ENCODE measurements at regions not wholly inside any gene's neighbourhood (a gene's known extent, or its start where the extent isn't known, plus 50 kb on each side); places are given as distances from the start of the nearest gene placed in this dataset.
A peak's percentile ranks its signal among the peaks of the same experiment; 100 is the strongest.
"Not testable (repeated sequence)": the region's sequence is repeated elsewhere in the genome, so short reads cannot be mapped to it uniquely, and the experiment has no call there.

GRCh38 chr5:66382152-66382551 is 214.0 kb upstream of the MAST4 start:
- no peak for DNase-seq
- Histone ChIP-seq H3K9me3 (ENCODE audit: control insufficient read depth, low read length) (no peaks in the 10 kb centered on the region), H3K4me1 (ENCODE audit: control insufficient read depth, insufficient read depth, low read length) (no peaks in the 10 kb centered on the region), H3K27ac (ENCODE audit: low read depth, low read length) (no peak overlapping the region), H3K27me3 (ENCODE audit: control insufficient read depth, insufficient read depth, low read length, poor library complexity, severe bottlenecking) (no peaks in the 10 kb centered on the region), H3K4me3 (ENCODE audit: low read length) (no peak overlapping the region), H3K9ac (ENCODE audit: extremely low read depth, low read length, poor library complexity, severe bottlenecking) (no peak overlapping the region), H3K36me3 (ENCODE audit: control insufficient read depth, insufficient read depth, low read length) (no peaks in the 10 kb centered on the region)
- Mint-ChIP-seq H3K4me1 (no peaks in the 10 kb centered on the region), H3K36me3 (ENCODE audit: low read depth) (no peaks in the 10 kb centered on the region), H3K27ac (no peak overlapping the region), H3K9me3 (peaks cover 15% of the 10 kb centered on the region), H3K27me3 (ENCODE audit: insufficient read depth) (no peaks in the 10 kb centered on the region), H3K4me3 (no peak overlapping the region)
- no peak for TF ChIP-seq CTCF (conservative IDR thresholded peaks at IDR 0.05)
- WGBS, 2 experiments (ENCODE audit: insufficient coverage in 1 of 2, insufficient read length in 1 of 2), result no CpG with 5 or more reads among the region's 3 CpGs

GRCh38 chr5:66405145-66405544 is 191.0 kb upstream of the MAST4 start:
- H3K27me3 Mint-ChIP-seq (ENCODE audit: insufficient read depth); H3K36me3 ChIP-seq (ENCODE audit: control insufficient read depth, insufficient read depth, low read length); H3K27me3 ChIP-seq (ENCODE audit: control insufficient read depth, insufficient read depth, low read length, poor library complexity, severe bottlenecking); H3K9me3 Mint-ChIP-seq; H3K36me3 Mint-ChIP-seq (ENCODE audit: low read depth); H3K4me1 Mint-ChIP-seq; H3K4me1 ChIP-seq (ENCODE audit: control insufficient read depth, insufficient read depth, low read length); H3K9ac ChIP-seq (ENCODE audit: extremely low read depth, low read length, poor library complexity, severe bottlenecking); H3K4me3 ChIP-seq (ENCODE audit: low read length); H3K9me3 ChIP-seq (ENCODE audit: control insufficient read depth, low read length); H3K27ac Mint-ChIP-seq; H3K27ac ChIP-seq (ENCODE audit: low read depth, low read length); H3K4me3 Mint-ChIP-seq: not testable (repeated sequence)
- peak; percentile 54 for DNase-seq
- 89 to 92% methylated on average over 2 to 3 of the region's 3 CpGs for WGBS, 2 experiments (ENCODE audit: insufficient coverage in 1 of 2, insufficient read length in 1 of 2)

- no peak overlapping the region for H3K27ac Mint-ChIP-seq
- DNase-seq, result no peak
- no peaks in the 10 kb centered on the region for H3K4me1 Mint-ChIP-seq
- Histone ChIP-seq H3K4me3 (ENCODE audit: low read length) (no peak overlapping the region), H3K27ac (ENCODE audit: low read depth, low read length) (no peak overlapping the region), H3K36me3 (ENCODE audit: control insufficient read depth, insufficient read depth, low read length) (no peaks in the 10 kb centered on the region), H3K27me3 (ENCODE audit: control insufficient read depth, insufficient read depth, low read length, poor library complexity, severe bottlenecking) (no peaks in the 10 kb centered on the region), H3K9ac (ENCODE audit: extremely low read depth, low read length, poor library complexity, severe bottlenecking) (no peak overlapping the region), H3K9me3 (ENCODE audit: control insufficient read depth, low read length) (no peaks in the 10 kb centered on the region), H3K4me1 (ENCODE audit: control insufficient read depth, insufficient read depth, low read length) (no peaks in the 10 kb centered on the region)
- no peaks in the 10 kb centered on the region for H3K36me3 Mint-ChIP-seq (ENCODE audit: low read depth)
- H3K4me3 Mint-ChIP-seq, result no peak overlapping the region
- peaks cover 5% of the 10 kb centered on the region for H3K27me3 Mint-ChIP-seq (ENCODE audit: insufficient read depth)
- H3K9me3 Mint-ChIP-seq, result peaks cover 4% of the 10 kb centered on the region
- no peak for TF ChIP-seq CTCF (conservative IDR thresholded peaks at IDR 0.05)
- 88 to 94% methylated on average over 2 to 3 of the region's 3 CpGs for WGBS, 2 experiments (ENCODE audit: insufficient coverage in 1 of 2, insufficient read length in 1 of 2)
These were observed 189.3 kb upstream of the MAST4 start for GRCh38 chr5:66406761-66407336.

- Histone ChIP-seq H3K27me3 (ENCODE audit: control insufficient read depth, insufficient read depth, low read length, poor library complexity, severe bottlenecking) (no peaks in the 10 kb centered on the region), H3K36me3 (ENCODE audit: control insufficient read depth, insufficient read depth, low read length) (no peaks in the 10 kb centered on the region), H3K9me3 (ENCODE audit: control insufficient read depth, low read length) (no peaks in the 10 kb centered on the region), H3K9ac (ENCODE audit: extremely low read depth, low read length, poor library complexity, severe bottlenecking) (no peak overlapping the region), H3K4me3 (ENCODE audit: low read length) (no peak overlapping the region), H3K4me1 (ENCODE audit: control insufficient read depth, insufficient read depth, low read length) (no peaks in the 10 kb centered on the region), H3K27ac (ENCODE audit: low read depth, low read length) (no peak overlapping the region)
- DNase-seq, result no peak
- peaks cover 4% of the 10 kb centered on the region for H3K9me3 Mint-ChIP-seq
- no peak overlapping the region for H3K4me3 Mint-ChIP-seq
- no peaks in the 10 kb centered on the region for H3K4me1 Mint-ChIP-seq
- no peak for TF ChIP-seq CTCF (conservative IDR thresholded peaks at IDR 0.05)
- peaks cover 5% of the 10 kb centered on the region for H3K27me3 Mint-ChIP-seq (ENCODE audit: insufficient read depth)
- no peak overlapping the region for H3K27ac Mint-ChIP-seq
- H3K36me3 Mint-ChIP-seq (ENCODE audit: low read depth), result no peaks in the 10 kb centered on the region
These were observed 188.4 kb upstream of the MAST4 start for GRCh38 chr5:66407765-66408164.

All from endodermal cell (in vitro differentiated cells).